SK-N-MC (cell line): ENCODE measurements at regions not wholly inside any gene's neighbourhood (a gene's known extent, or its start where the extent isn't known, plus 50 kb on each side); places are given as distances from the start of the nearest gene placed in this dataset.

ENCODE experiments used
- EZH2 ChIP-seq: fragments of 200-600 bp; sonication (generic); IDR thresholded peaks from one replicate; pipeline ENCODE4 v1.6.1; 2017; ENCODE audit warnings: antibody characterized with exemption
- FOXP2 ChIP-seq: optimal IDR thresholded peaks from 2 replicates; pipeline ENCODE3; 2011; ENCODE audit warnings: mild to moderate bottlenecking, moderate library complexity; ENCODE audit not compliant: insufficient read depth; ENCODE audit errors: extremely low read length, control extremely low read depth
- POLR2AphosphoS5 ChIP-seq: IDR thresholded peaks from 2 replicates; pipeline ENCODE4 v1.6.1; 2012; ENCODE audit warnings: mild to moderate bottlenecking, low read depth, low read length, borderline replicate concordance

GRCh38 chr2:19471491-19471890 lies 113.1 kb upstream of the OSR1 start:
- no peak for TF ChIP-seq FOXP2
- TF ChIP-seq EZH2: no peak
- no peak for TF ChIP-seq POLR2AphosphoS5
